ENCODE measurements at regions not wholly inside any gene's neighbourhood (a gene's known extent, or its start where the extent isn't known, plus 50 kb on each side); places are given as distances from the start of the nearest gene placed in this dataset.
"Not testable (repeated sequence)": the region's sequence is repeated elsewhere in the genome, so short reads cannot be mapped to it uniquely, and the experiment has no call there.

- DNase-seq; H3K27me3 ChIP-seq (ENCODE audit: insufficient read depth); H3K27ac ChIP-seq (ENCODE audit: low read depth in 2 of 2, low read length in 1 of 2); H3K36me3 ChIP-seq (replicated peaks in 1 of 2; ENCODE audit: control insufficient read depth in 1 of 2, insufficient read depth in 2 of 2, low read length in 1 of 2); H3K9ac ChIP-seq; H3K4me1 ChIP-seq (ENCODE audit: control insufficient read depth in 1 of 2, insufficient read depth in 2 of 2, low read depth in 1 of 2, low read length in 1 of 2); CTCF ChIA-PET; H3K79me2 ChIP-seq (ENCODE audit: insufficient read depth); H3F3A ChIP-seq (replicated peaks; ENCODE audit: insufficient read depth); H2AFZ ChIP-seq (ENCODE audit: low read depth); H3K4me2 ChIP-seq; H3K4me3 ChIP-seq (ENCODE audit: low read depth in 2 of 2, low read length in 1 of 2); H4K20me1 ChIP-seq (ENCODE audit: insufficient read depth); H3K9me2 ChIP-seq; POLR2A ChIA-PET; H3K9me3 ChIP-seq: not testable (repeated sequence)
- WGBS (ENCODE audit: low lambda C conversion rate): 47% methylated on average over 4 of the region's 11 CpGs
Observed at GRCh38 chr6:168913231-168913865, 340.3 kb downstream of the THBS2 start.

DNA sequence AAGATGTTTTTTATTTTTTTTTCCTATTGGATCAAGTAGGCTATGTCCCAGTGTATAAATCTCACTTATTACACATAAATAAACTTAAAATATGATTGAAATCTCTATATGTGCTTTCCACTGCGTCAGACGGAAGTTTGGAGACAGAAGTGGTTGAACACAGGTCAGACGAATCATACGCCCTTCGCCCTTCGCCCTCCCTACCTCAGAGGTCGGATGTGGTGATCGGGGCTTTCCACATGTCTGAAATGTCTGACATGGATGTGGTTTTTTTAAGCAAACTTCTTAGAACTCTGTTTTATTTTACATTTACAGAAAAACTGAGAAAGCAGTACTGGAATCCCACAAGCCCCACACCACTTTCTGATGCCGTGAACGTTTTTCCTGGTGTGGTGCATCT is 344.4 kb downstream of the THBS2 start:
- 74% methylated on average over 10 of the region's 10 CpGs for WGBS (ENCODE audit: low lambda C conversion rate)
- Histone ChIP-seq H3K79me2 (ENCODE audit: insufficient read depth) (no peaks in the 10 kb centered on the region), H3K4me1 (ENCODE audit: control insufficient read depth in 1 of 2, insufficient read depth in 2 of 2, low read depth in 1 of 2, low read length in 1 of 2) (no peaks in the 10 kb centered on the region), H3K9me2 (no peaks in the 10 kb centered on the region), H3K9me3 (no peaks in the 10 kb centered on the region), H3K27ac (ENCODE audit: low read depth in 2 of 2, low read length in 1 of 2) (no peak overlapping the region), H3K9ac (no peak overlapping the region), H2AFZ (ENCODE audit: low read depth) (no peak overlapping the region), H3K4me2 (no peak overlapping the region), H3K36me3 (replicated peaks in 1 of 2; ENCODE audit: control insufficient read depth in 1 of 2, insufficient read depth in 2 of 2, low read length in 1 of 2) (no peaks in the 10 kb centered on the region), H3F3A (replicated peaks; ENCODE audit: insufficient read depth) (no peaks in the 10 kb centered on the region), H3K4me3 (ENCODE audit: low read depth in 2 of 2, low read length in 1 of 2) (no peak overlapping the region), H3K27me3 (ENCODE audit: insufficient read depth) (no peaks in the 10 kb centered on the region), H4K20me1 (ENCODE audit: insufficient read depth) (no peaks in the 10 kb centered on the region)
- TF ChIP-seq FOSL2 (IDR thresholded peaks at IDR 0.05; ENCODE audit: borderline replicate concordance, low read depth): no peak
- no peak for TF ChIP-seq CHD2 (IDR thresholded peaks at IDR 0.05; ENCODE audit: low read length, partially characterized antibody)
- TF ChIP-seq MXI1 (IDR thresholded peaks at IDR 0.05; ENCODE audit: low read depth, low read length): no peak
- TF ChIP-seq RAD21 (IDR thresholded peaks at IDR 0.05; ENCODE audit: low read length): no peak
- TF ChIP-seq JUND (IDR thresholded peaks at IDR 0.05): no peak
- no peak for TF ChIP-seq ELF1 (IDR thresholded peaks at IDR 0.05)
- TF ChIP-seq, protein P1, sequence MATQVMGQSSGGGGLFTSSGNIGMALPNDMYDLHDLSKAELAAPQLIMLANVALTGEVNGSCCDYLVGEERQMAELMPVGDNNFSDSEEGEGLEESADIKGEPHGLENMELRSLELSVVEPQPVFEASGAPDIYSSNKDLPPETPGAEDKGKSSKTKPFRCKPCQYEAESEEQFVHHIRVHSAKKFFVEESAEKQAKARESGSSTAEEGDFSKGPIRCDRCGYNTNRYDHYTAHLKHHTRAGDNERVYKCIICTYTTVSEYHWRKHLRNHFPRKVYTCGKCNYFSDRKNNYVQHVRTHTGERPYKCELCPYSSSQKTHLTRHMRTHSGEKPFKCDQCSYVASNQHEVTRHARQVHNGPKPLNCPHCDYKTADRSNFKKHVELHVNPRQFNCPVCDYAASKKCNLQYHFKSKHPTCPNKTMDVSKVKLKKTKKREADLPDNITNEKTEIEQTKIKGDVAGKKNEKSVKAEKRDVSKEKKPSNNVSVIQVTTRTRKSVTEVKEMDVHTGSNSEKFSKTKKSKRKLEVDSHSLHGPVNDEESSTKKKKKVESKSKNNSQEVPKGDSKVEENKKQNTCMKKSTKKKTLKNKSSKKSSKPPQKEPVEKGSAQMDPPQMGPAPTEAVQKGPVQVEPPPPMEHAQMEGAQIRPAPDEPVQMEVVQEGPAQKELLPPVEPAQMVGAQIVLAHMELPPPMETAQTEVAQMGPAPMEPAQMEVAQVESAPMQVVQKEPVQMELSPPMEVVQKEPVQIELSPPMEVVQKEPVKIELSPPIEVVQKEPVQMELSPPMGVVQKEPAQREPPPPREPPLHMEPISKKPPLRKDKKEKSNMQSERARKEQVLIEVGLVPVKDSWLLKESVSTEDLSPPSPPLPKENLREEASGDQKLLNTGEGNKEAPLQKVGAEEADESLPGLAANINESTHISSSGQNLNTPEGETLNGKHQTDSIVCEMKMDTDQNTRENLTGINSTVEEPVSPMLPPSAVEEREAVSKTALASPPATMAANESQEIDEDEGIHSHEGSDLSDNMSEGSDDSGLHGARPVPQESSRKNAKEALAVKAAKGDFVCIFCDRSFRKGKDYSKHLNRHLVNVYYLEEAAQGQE (IDR thresholded peaks at IDR 0.05; ENCODE audit: low read depth, low read length): no peak
- no peak for TF ChIP-seq TAF1 (IDR thresholded peaks at IDR 0.05; ENCODE audit: borderline replicate concordance, low read depth, low read length)
- TF ChIP-seq, protein P2, sequence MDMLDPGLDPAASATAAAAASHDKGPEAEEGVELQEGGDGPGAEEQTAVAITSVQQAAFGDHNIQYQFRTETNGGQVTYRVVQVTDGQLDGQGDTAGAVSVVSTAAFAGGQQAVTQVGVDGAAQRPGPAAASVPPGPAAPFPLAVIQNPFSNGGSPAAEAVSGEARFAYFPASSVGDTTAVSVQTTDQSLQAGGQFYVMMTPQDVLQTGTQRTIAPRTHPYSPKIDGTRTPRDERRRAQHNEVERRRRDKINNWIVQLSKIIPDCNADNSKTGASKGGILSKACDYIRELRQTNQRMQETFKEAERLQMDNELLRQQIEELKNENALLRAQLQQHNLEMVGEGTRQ (IDR thresholded peaks at IDR 0.05; ENCODE audit: borderline replicate concordance, low read depth, low read length): no peak
- TF ChIP-seq EZH2phosphoT487 (IDR thresholded peaks at IDR 0.05; ENCODE audit: borderline replicate concordance, low read depth): no peak
- no peak for TF ChIP-seq TCF12 (IDR thresholded peaks at IDR 0.05)
- no peak for TF ChIP-seq TEAD4 (IDR thresholded peaks at IDR 0.05; ENCODE audit: borderline replicate concordance, insufficient read depth)
- TF ChIP-seq NRF1 (IDR thresholded peaks at IDR 0.05; ENCODE audit: low read depth, low read length): no peak
- no peak for TF ChIP-seq SMC3 (IDR thresholded peaks at IDR 0.05; ENCODE audit: low read depth, low read length)
- no peak for DNase-seq
- POLR2A ChIA-PET: no interaction called here
- CTCF ChIA-PET: no interaction called here
